ENCODE measurements at regions not wholly inside any gene's neighbourhood (a gene's known extent, or its start where the extent isn't known, plus 50 kb on each side); places are given as distances from the start of the nearest gene placed in this dataset.

- DNase-seq: no peak
Measured at GRCh38 chr7:155897758-155898386, 85.6 kb upstream of the SHH start.

- no peak for DNase-seq
Measured at GRCh38 chr7:155896531-155897263, 84.4 kb upstream of the SHH start.

- DNase-seq: no peak
Measured at GRCh38 chr7:155893664-155894063, 81.4 kb upstream of the SHH start.

GRCh38 chr7:155893176-155893575 is 80.9 kb upstream of the SHH start:
- no peak for DNase-seq

- no peak for DNase-seq
Measured at GRCh38 chr7:155889636-155890511, 77.6 kb upstream of the SHH start.

GRCh38 chr7:155887174-155887525 is 74.9 kb upstream of the SHH start:
- no peak for DNase-seq

- DNase-seq: no peak
Measured at GRCh38 chr7:155886391-155887173, 74.3 kb upstream of the SHH start.

GRCh38 chr7:155885167-155886155 is 73.2 kb upstream of the SHH start:
- DNase-seq: no peak

- no peak for DNase-seq
Measured at GRCh38 chr7:155884225-155885166, 72.2 kb upstream of the SHH start.

GRCh38 chr7:155883491-155884224 is 71.4 kb upstream of the SHH start:
- no peak for DNase-seq

- no peak for DNase-seq
Measured at GRCh38 chr7:155882596-155882995, 70.3 kb upstream of the SHH start.

GRCh38 chr7:155881471-155882350 is 69.4 kb upstream of the SHH start:
- no peak for DNase-seq

GRCh38 chr7:155880721-155881120 is 68.5 kb upstream of the SHH start:
- DNase-seq: no peak

- no peak for DNase-seq
Measured at GRCh38 chr7:155879592-155879991, 67.3 kb upstream of the SHH start.

- DNase-seq: no peak
Measured at GRCh38 chr7:155878674-155879073, 66.4 kb upstream of the SHH start.

GRCh38 chr7:155878250-155878649 is 66.0 kb upstream of the SHH start:
- DNase-seq: no peak

GRCh38 chr7:155877167-155877566 is 64.9 kb upstream of the SHH start:
- no peak for DNase-seq

GRCh38 chr7:155874411-155874810 is 62.1 kb upstream of the SHH start:
- DNase-seq: no peak

All from right lung (tissue), 2 donors.